Keratinocyte (primary cell): ENCODE measurements at regions not wholly inside any gene's neighbourhood (a gene's known extent, or its start where the extent isn't known, plus 50 kb on each side); places are given as distances from the start of the nearest gene placed in this dataset.
"Not testable (repeated sequence)": the region's sequence is repeated elsewhere in the genome, so short reads cannot be mapped to it uniquely, and the experiment has no call there.

Experiments
- CTCF ChIP-seq, 3 experiments: IDR thresholded peaks in 1 of 3; conservative IDR thresholded peaks in 1 of 3; optimal IDR thresholded peaks in 1 of 3; 2 replicates in 2 of 3; 3 replicates in 1 of 3; pipeline versions ENCODE3 to v1.5.1; 2011; ENCODE audit warnings: low read length in 3 of 3, mild to moderate bottlenecking in 3 of 3, moderate library complexity in 2 of 3, control low read depth in 1 of 3, inconsistent platforms in 1 of 3; ENCODE audit not compliant: insufficient read depth in 2 of 3; ENCODE audit errors: extremely low read depth in 1 of 3
- EZH2 ChIP-seq: IDR thresholded peaks from one replicate; pipeline ENCODE4 v1.6.1; 2012; ENCODE audit warnings: inconsistent platforms, mild to moderate bottlenecking, low read length, moderate library complexity

GRCh38 chr5:124966741-124967140 lies 220.3 kb upstream of the ZNF608 start:
- not testable (repeated sequence) for TF ChIP-seq CTCF (optimal IDR thresholded peaks at IDR 0.05 in 1 of 3, IDR thresholded peaks at IDR 0.05 in 1 of 3, conservative IDR thresholded peaks at IDR 0.05 in 1 of 3; ENCODE audit: extremely low read depth in 1 of 3, insufficient read depth in 2 of 3, low read length in 3 of 3); EZH2
